HG03025 (cell line): ENCODE measurements at regions not wholly inside any gene's neighbourhood (a gene's known extent, or its start where the extent isn't known, plus 50 kb on each side); places are given as distances from the start of the nearest gene placed in this dataset.
"Not testable (repeated sequence)": the region's sequence is repeated elsewhere in the genome, so short reads cannot be mapped to it uniquely, and the experiment has no call there.

Experiments used
- ATAC-seq: cut with Tn5 transposase; IDR thresholded peaks from one replicate; pipeline ENCODE4 v1.9.1; 2021; ENCODE audit warnings: mild to moderate bottlenecking, moderate library complexity; ENCODE audit not compliant: unreplicated experiment, low FRiP score

DNA sequence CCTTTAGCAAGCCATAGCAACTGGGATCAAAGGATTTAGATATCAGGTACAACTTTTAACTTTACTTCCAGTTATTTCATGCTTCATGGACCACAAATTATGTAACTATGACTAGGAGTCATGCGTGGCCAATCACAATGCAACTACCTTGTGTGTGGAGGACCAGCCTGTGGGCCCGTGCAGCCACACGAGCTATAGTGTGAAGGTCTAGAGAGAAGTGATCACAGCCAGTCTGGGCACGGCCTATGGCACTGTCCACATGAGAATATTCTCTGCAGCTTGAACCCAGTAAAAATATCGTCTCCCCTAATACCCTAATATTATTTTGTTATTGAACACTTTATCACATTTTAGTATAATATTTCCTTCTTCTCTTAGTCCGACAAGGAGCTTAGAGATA is 464.9 kb upstream of the MIR17HG start:
- ATAC-seq, result no peak

- ATAC-seq, result no peak
Measured at GRCh38 chr13:90883592-90883991, 463.9 kb upstream of the MIR17HG start.

DNA sequence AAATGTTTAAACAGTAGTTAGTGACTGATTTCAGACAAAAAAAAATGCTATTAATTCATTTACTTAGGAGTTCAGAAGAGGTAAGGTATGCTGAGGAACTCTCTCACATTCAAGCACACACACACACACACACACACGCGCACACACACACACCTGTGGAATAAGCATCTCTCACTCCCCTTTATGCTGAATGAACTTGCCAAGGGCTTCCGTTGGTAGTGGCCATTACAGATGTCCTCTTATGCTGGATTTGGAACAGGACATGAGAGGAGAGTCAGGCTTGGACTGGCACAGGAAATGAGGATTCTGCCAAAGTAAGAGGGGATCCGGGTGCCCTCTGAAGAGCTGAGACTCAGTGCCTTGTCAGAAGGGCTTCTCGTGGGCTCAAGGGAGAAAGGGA is 463.4 kb upstream of the MIR17HG start:
- no peak for ATAC-seq

- ATAC-seq, result no peak
Measured at GRCh38 chr13:90889906-90890834, 457.3 kb upstream of the MIR17HG start.

- ATAC-seq, result no peak
Measured at GRCh38 chr13:90891329-90891728, 456.2 kb upstream of the MIR17HG start.

DNA sequence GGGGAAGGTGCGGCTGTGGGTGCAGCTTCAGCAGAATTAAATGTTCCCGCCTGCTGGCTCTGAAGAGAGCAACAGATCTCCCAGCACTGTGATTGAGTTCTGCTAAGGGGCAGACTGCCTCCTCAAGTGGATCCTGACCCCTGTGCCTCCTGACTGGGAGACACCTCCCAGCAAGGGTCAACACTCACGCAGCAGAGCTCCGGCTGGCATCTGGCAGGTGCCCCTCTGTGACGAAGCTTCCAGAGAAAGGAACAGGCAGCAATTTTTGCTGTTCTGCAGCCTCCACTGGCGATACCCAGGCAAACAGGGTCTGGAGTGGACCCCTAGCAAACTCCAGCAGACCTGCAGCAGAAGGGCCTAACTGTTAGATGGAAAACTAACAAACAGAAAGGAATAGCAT is 454.3 kb upstream of the MIR17HG start:
- ATAC-seq, result not testable (repeated sequence)

GRCh38 chr13:90896002-90896401 is 451.5 kb upstream of the MIR17HG start:
- ATAC-seq, result no peak

GRCh38 chr13:90898811-90899210 is 448.7 kb upstream of the MIR17HG start:
- ATAC-seq, result no peak

DNA sequence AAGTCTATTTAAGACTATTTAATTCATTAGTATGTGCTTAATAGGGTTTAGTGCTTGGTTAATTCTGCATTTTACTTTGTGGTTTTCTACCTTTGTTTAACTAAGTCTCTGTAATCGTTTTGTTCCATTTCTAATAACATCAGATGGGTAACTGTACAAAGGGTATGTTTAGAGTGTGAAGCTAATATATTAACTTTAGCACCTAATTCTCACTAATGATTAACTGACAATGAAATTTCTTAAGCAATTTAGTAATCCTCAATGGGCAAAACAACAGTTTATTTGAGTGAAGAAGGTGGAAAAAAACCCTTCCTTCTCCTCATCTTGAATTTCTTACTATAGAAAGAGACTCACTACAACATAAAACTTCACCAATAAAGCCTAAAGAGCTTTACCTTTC is 448.1 kb upstream of the MIR17HG start:
- ATAC-seq, result no peak

DNA sequence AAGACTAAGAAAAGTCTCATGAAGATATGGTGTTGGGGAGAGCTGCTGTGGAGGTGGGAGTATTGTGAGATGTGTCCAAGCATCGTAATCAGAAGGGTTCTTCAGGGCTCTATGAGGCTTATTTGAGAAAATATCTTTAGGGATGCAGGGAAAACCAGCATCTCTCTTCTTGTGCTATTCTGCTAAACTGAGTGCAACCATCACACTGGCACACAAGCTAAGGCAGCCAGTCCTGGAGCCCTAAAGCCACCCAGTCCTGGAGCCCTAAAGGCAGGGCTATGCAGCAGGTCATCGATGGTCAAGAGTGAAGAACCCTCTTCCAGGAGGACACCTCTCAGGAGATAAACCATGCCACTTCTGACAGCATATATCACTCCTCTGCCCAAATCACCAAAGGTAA is 445.2 kb upstream of the MIR17HG start:
- ATAC-seq, result no peak

DNA sequence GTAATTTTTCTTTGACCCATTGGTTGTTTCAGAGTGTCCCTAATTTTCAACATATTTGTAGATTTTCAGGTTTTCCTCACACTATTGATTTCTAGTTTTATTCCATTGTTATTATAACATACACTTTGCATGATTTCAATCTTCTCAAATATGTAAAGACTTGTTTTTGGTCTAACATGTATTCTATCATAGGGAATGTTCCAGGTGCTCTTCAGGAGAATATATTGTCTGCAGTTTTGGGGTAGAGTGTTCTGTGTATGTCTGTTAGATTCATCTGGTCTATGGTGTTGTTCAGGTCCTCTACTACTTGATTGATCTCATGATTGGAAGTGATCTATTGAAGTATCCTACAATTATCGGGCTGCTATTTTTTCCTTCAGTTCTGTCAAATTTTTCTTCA is 440.9 kb upstream of the MIR17HG start:
- no peak for ATAC-seq

DNA sequence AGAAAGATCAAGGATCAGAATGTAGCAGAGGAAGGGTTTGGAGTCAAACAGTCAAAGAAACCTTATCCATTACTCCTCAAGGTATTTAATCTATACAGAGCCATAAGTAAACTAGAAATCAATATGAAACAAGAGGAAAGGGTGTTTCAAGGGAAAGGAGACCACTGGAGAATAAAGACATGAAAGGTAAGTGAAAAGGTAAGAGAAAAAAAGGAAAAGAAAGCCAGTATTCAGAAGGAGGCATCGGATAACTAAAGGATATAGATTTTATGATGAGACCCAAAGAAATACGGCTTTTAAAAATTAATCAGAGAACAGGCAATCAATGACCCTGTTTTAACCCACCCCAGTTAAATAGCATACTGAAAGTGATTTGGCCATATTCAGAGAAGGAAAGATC is 438.7 kb upstream of the MIR17HG start:
- no peak for ATAC-seq

DNA sequence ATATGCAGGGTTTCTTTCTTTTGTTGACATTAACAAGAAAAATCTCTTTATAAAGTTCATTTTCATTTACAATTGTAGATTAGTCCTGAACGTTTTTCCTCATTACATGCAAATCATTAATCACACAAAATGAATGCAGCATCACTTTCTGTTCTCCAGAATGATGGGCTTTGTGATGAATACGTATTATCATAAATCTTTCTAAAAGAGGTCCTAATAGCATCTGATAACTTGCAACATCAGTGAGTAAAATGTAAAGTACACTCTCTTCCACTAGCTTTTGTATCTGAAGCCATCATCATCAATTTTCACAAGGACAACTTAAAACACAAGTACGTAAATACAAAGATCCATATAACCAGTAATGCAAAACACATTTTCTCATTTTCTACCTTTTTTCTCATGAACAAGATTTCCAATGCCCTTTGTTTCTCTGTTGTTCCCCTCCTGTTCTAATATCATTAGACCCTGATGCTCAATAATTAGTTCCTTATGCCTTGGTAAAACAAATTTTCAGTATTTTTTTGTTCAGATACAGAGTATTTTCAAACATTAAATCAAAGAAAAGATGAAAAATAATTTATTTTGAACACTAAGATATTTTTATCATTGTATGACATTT is 437.4 kb upstream of the MIR17HG start:
- no peak for ATAC-seq

DNA sequence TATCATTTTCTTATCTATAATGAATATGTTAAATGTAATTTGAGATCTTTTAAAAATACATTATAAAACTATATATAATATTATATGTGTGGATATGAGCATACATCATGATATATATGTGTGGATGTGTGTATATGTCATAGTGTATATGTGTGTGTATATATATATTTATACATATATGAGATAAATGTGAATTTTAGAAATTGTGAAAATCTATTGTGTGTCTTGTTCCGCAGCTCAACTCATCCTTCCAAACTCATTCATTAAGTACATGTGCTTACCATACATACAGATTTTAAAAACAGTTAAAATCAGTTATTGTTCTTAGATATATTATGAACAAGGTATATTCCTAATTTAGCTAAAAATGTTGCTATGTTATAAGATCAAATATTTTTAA is 435.2 kb upstream of the MIR17HG start:
- ATAC-seq, result no peak

DNA sequence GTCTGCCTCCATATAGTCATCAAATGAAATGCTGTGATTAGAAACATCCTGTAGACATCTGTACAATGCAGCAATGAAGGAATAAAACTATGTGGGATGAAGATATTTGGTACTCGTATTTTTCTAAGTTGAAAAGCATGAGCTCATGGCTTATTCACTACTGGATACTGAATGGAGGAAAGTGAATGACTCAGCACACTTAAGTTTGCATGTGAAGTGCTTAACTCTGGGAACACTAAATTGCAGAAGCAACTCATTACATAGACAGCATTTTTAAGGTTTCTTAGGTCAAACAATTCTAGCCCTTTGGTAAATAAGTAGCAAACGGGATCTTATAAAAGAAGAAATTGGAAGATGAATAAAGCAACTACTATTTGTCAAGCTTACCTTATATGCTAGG is 429.0 kb upstream of the MIR17HG start:
- ATAC-seq, result no peak

- no peak for ATAC-seq
Measured at GRCh38 chr13:90919153-90919552, 428.3 kb upstream of the MIR17HG start.

DNA sequence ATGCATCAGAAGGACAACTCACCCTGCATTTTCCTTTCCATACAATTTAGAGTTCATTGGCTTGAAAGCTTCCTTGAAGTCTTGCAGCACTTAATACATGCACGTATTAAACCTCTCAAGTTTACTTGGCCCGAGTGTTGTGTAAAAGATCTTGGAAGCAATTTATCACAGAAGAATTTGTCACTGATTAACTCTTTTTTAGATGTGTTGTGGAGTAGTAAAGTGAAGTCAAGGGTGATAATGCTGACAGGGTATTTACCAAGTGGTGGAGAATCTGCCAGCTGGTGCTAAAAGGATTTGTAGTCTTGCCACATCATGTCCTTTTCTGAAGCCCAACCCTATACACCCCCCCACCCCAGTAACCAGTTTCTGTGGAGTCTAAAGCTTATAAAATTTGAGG is 421.0 kb upstream of the MIR17HG start:
- ATAC-seq, result no peak

GRCh38 chr13:90928109-90928508 is 419.4 kb upstream of the MIR17HG start:
- ATAC-seq, result no peak

- no peak for ATAC-seq
Measured at GRCh38 chr13:90933097-90933826, 414.2 kb upstream of the MIR17HG start.

- no peak for ATAC-seq
Measured at GRCh38 chr13:90934741-90935140, 412.7 kb upstream of the MIR17HG start.

DNA sequence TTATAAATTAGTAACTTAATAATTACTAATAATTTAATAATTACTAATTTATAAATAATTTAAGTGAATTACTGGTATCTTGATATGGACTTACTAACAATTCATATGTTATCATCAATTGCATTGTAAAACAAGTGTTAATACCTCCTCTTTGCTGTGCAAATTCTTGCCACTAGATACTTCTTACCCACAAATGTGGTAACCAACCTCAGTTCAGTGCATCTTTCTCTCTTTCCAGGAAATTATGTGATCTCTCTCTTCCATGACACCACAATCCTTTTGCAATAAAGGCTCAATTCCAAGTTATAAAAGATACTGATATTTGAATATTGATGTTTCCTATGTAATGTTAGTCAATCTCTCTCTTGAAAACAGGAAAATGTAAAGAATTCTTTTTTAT is 408.6 kb upstream of the MIR17HG start:
- ATAC-seq, result no peak
